ENCODE measurements at regions not wholly inside any gene's neighbourhood (a gene's known extent, or its start where the extent isn't known, plus 50 kb on each side); places are given as distances from the start of the nearest gene placed in this dataset.

- TF ChIP-seq TAF1 (IDR thresholded peaks at IDR 0.05; ENCODE audit: low read depth): no peak
- no peak for TF ChIP-seq RAD21 (IDR thresholded peaks at IDR 0.05; ENCODE audit: low read depth)
- no peak for TF ChIP-seq CEBPB (IDR thresholded peaks at IDR 0.05)
- no peak for TF ChIP-seq TCF12 (IDR thresholded peaks at IDR 0.05; ENCODE audit: low read depth)
- TF ChIP-seq, protein P1, sequence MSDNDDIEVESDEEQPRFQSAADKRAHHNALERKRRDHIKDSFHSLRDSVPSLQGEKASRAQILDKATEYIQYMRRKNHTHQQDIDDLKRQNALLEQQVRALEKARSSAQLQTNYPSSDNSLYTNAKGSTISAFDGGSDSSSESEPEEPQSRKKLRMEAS (IDR thresholded peaks at IDR 0.05): no peak
- TF ChIP-seq YY1 (IDR thresholded peaks at IDR 0.05; ENCODE audit: low read depth): no peak
- no peak for TF ChIP-seq ZBTB7A (IDR thresholded peaks at IDR 0.05; ENCODE audit: low read depth)
- TF ChIP-seq, protein P2, sequence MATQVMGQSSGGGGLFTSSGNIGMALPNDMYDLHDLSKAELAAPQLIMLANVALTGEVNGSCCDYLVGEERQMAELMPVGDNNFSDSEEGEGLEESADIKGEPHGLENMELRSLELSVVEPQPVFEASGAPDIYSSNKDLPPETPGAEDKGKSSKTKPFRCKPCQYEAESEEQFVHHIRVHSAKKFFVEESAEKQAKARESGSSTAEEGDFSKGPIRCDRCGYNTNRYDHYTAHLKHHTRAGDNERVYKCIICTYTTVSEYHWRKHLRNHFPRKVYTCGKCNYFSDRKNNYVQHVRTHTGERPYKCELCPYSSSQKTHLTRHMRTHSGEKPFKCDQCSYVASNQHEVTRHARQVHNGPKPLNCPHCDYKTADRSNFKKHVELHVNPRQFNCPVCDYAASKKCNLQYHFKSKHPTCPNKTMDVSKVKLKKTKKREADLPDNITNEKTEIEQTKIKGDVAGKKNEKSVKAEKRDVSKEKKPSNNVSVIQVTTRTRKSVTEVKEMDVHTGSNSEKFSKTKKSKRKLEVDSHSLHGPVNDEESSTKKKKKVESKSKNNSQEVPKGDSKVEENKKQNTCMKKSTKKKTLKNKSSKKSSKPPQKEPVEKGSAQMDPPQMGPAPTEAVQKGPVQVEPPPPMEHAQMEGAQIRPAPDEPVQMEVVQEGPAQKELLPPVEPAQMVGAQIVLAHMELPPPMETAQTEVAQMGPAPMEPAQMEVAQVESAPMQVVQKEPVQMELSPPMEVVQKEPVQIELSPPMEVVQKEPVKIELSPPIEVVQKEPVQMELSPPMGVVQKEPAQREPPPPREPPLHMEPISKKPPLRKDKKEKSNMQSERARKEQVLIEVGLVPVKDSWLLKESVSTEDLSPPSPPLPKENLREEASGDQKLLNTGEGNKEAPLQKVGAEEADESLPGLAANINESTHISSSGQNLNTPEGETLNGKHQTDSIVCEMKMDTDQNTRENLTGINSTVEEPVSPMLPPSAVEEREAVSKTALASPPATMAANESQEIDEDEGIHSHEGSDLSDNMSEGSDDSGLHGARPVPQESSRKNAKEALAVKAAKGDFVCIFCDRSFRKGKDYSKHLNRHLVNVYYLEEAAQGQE (IDR thresholded peaks at IDR 0.05; ENCODE audit: low read depth): no peak
- TF ChIP-seq FOXM1 (IDR thresholded peaks at IDR 0.05; ENCODE audit: borderline replicate concordance, low read depth): no peak
- TF ChIP-seq CREB1 (IDR thresholded peaks at IDR 0.05; ENCODE audit: low read depth): no peak
- no peak for TF ChIP-seq NFIC (IDR thresholded peaks at IDR 0.05)
- no peak for TF ChIP-seq TEAD4 (IDR thresholded peaks at IDR 0.05)
- TF ChIP-seq, protein P3, sequence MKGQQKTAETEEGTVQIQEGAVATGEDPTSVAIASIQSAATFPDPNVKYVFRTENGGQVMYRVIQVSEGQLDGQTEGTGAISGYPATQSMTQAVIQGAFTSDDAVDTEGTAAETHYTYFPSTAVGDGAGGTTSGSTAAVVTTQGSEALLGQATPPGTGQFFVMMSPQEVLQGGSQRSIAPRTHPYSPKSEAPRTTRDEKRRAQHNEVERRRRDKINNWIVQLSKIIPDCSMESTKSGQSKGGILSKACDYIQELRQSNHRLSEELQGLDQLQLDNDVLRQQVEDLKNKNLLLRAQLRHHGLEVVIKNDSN (IDR thresholded peaks at IDR 0.05): no peak
- TF ChIP-seq EP300 (IDR thresholded peaks at IDR 0.05; ENCODE audit: borderline replicate concordance): no peak
Observed at GRCh38 chr2:193810533-193810932, 1615.8 kb upstream of the TMEFF2 start.

GRCh38 chr2:193808877-193809276 lies 1614.1 kb upstream of the TMEFF2 start:
- TF ChIP-seq ZBTB7A (IDR thresholded peaks at IDR 0.05; ENCODE audit: low read depth): no peak

GRCh38 chr2:193806088-193806774 lies 1611.5 kb upstream of the TMEFF2 start:
- TF ChIP-seq ZBTB7A (IDR thresholded peaks at IDR 0.05; ENCODE audit: low read depth) (no peak), EGR1 (IDR thresholded peaks at IDR 0.05) (no peak), CEBPB (IDR thresholded peaks at IDR 0.05) (no peak), TCF12 (IDR thresholded peaks at IDR 0.05; ENCODE audit: low read depth) (no peak), EP300 (IDR thresholded peaks at IDR 0.05; ENCODE audit: borderline replicate concordance) (no peak), TAF1 (IDR thresholded peaks at IDR 0.05; ENCODE audit: low read depth) (no peak), NFIC (IDR thresholded peaks at IDR 0.05) (no peak), CREB1 (IDR thresholded peaks at IDR 0.05; ENCODE audit: low read depth) (no peak), RAD21 (IDR thresholded peaks at IDR 0.05; ENCODE audit: low read depth) (no peak), FOXM1 (IDR thresholded peaks at IDR 0.05; ENCODE audit: borderline replicate concordance, low read depth) (no peak), TEAD4 (IDR thresholded peaks at IDR 0.05) (no peak)
- TF ChIP-seq, protein P1 (IDR thresholded peaks at IDR 0.05): no peak
- TF ChIP-seq, protein P2 (IDR thresholded peaks at IDR 0.05; ENCODE audit: low read depth): no peak

DNA sequence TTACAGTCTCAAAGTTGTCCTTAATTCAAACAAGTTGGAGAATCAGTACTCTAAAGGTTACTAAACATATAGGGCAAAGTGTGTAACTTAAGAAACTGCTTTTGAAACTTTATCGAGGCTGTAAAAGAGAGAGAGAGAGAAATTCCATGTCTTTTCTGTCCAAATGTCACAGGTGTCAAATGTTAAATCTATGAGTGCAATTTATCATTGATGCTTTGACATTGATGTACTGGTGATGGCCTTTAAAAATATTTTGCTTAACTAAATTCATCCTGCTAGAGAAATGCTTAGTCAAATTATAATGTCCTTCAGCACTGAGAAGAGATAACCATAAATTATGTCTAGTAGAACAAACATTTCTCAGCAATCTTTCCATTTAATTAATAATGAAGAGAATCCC lies 1602.1 kb upstream of the TMEFF2 start:
- TF ChIP-seq YY1 (IDR thresholded peaks at IDR 0.05; ENCODE audit: low read depth): no peak
- no peak for TF ChIP-seq RAD21 (IDR thresholded peaks at IDR 0.05; ENCODE audit: low read depth)
- TF ChIP-seq, protein P1 (IDR thresholded peaks at IDR 0.05): no peak
- TF ChIP-seq, protein P2 (IDR thresholded peaks at IDR 0.05; ENCODE audit: low read depth): no peak
- no peak for TF ChIP-seq EGR1 (IDR thresholded peaks at IDR 0.05)
- TF ChIP-seq NFIC (IDR thresholded peaks at IDR 0.05): no peak

DNA sequence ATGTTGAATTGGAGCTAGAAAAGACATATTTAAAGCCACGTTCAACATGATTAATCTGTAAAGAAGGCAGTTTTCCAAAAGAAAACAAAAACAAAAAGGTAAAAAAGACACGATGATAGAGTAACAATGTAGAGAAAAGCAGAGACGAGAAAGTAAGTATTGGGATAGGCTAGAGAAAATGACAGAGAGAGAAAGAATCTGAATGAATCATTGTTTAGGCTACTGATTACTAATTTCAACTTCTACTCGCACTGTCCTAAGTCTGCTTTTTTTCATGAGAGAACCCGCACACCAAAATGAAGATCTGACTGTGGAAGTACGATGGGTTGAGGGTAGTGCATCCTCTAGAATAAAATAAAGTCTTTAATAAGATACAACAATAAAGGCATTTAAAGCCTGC lies 1599.2 kb upstream of the TMEFF2 start:
- TF ChIP-seq ZBTB7A (IDR thresholded peaks at IDR 0.05; ENCODE audit: low read depth): no peak
- TF ChIP-seq CREB1 (IDR thresholded peaks at IDR 0.05; ENCODE audit: low read depth): no peak
- no peak for TF ChIP-seq YY1 (IDR thresholded peaks at IDR 0.05; ENCODE audit: low read depth)
- TF ChIP-seq CEBPB (IDR thresholded peaks at IDR 0.05): no peak
- TF ChIP-seq, protein P1 (IDR thresholded peaks at IDR 0.05): no peak
- no peak for TF ChIP-seq RAD21 (IDR thresholded peaks at IDR 0.05; ENCODE audit: low read depth)
- TF ChIP-seq EGR1 (IDR thresholded peaks at IDR 0.05): no peak
- TF ChIP-seq FOXM1 (IDR thresholded peaks at IDR 0.05; ENCODE audit: borderline replicate concordance, low read depth): no peak
- TF ChIP-seq TCF12 (IDR thresholded peaks at IDR 0.05; ENCODE audit: low read depth): no peak
- TF ChIP-seq, protein P3 (IDR thresholded peaks at IDR 0.05): no peak
- no peak for TF ChIP-seq EP300 (IDR thresholded peaks at IDR 0.05; ENCODE audit: borderline replicate concordance)
- no peak for TF ChIP-seq TAF1 (IDR thresholded peaks at IDR 0.05; ENCODE audit: low read depth)
- no peak for TF ChIP-seq TEAD4 (IDR thresholded peaks at IDR 0.05)
- TF ChIP-seq NFIC (IDR thresholded peaks at IDR 0.05): no peak
